Stimulated activated CD4-positive, alpha-beta T cell treated with anti-CD3 and anti-CD28 coated beads, Interleukin-12 subunit alpha, Interleukin-12 subunit beta, amount 100 ng/mL, for 48 hours (primary cell): ENCODE measurements at regions not wholly inside any gene's neighbourhood (a gene's known extent, or its start where the extent isn't known, plus 50 kb on each side); places are given as distances from the start of the nearest gene placed in this dataset.
"Not testable (repeated sequence)": the region's sequence is repeated elsewhere in the genome, so short reads cannot be mapped to it uniquely, and the experiment has no call there.

Source experiments
- DNase-seq, 3 donors: peaks; one replicate each; pipeline ENCODE4 v3.0.0-alpha.2; 2020; ENCODE audit warnings: low read depth in 2 of 3, low spot score in 1 of 3

DNA sequence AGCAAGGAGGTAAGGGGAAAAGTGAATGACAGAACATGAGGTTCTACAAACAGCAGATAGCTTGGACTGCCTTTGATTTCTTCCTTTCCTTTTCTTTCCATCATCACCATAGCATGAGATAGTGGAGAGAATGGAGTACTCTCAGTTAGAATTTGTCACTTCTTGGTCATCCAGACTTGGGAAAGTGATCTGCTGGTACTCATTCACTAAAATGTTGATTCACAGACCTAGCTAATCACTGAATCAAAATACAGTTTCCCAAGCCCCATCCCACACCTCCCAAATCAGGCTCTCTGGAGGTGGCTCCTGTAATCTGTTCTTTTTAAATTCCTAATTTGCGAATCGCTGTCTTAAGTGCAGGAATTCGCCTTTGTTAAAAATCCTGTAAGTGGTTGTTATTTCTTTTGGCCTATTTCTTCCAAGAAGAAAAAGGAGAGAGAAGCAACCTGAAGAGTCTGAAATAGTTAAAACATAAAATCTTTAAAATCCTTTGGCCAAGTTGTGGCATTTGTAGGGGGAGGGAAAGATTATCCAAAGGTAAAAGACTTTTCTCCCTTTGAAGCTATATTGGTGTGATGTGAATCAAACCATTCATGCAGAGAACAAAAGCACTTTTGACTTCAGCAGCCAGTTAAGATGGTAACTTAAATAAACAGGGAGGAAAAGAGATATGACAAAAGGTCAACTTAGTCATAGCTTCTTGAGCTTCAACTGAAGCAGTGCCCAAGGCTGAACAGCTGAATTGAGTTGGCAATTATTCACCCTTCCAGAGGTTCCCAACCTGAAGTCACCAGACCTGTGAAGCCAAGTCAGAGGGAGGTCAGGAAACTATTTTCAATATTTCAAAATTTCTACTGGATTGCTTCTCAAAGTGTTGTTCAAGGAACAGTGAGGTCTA is 255.1 kb upstream of the KRR1 start:
- no peak for DNase-seq

DNA sequence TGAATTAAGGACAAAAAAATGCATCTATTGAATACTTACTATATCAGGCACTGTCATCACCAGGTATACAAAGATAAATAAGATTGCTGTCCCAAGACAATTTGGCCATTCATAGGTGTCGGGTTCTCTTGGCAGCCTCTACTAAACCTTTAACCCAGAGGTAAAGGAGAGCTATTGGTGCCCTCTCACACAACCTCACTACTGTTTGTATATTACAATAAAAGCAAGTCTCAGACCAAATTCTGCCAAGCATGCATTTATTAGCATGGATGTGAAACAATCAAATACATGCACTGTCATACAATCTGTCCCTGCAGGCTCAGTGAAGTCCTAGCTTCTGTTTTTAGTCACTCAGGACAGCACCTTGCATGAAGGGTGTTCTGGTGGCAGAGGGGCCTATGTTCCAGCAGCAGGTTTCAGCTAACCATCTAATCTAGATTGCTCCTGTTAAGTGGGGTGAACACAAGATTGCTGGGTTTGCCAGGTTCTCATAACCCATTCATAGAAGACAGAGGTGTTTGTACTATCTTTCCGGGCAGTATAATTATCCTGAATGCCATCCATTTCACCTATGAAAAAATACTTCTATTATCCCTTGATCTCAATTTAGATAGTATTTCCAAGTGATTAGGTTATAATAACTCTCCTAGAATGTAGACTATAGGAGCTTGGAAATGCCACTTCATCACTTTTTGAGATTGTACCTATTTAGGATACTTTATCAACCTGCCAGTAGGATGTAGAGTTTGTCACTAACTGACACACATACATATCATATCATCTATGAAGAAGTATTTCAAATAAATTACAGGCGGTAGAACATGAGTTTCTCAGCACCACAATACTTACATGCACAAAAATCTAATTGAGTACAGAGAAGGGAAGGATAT is 254.0 kb upstream of the KRR1 start:
- no peak for DNase-seq

DNA sequence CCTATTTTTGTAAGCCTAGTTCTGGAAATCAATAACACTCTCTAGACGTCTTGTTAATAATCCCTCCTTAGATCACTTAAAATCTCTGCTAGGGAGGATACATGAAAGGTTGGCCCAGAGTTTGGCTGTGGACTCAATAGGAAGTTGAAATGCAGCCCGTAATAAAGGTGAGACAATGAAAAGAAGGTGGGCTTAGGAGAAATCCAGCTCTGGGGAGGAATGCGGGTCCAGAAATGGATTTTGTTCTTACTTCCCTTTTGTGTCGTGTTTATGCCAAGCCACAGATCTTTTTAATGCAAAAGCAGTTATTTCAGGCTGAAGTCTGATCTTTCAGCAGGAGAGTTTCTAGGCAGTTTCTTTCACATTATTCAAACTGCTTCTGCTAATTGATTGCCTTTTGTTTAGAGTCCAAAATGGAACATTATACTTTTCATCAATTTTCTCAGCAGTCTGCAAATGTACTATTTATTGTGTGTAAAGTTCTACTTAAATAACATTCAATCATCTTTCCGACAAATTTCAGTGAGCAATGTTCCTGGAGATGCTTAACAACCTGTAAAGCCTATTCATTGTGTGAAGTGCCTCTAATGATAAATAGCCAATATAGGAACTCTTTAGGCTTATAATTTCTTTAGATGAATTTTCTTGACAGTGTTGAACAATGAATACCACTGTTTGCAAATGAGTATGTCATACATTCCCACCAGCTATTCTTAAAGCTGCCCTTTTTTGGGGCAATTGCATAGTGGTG is 252.9 kb upstream of the KRR1 start:
- no peak for DNase-seq

DNA sequence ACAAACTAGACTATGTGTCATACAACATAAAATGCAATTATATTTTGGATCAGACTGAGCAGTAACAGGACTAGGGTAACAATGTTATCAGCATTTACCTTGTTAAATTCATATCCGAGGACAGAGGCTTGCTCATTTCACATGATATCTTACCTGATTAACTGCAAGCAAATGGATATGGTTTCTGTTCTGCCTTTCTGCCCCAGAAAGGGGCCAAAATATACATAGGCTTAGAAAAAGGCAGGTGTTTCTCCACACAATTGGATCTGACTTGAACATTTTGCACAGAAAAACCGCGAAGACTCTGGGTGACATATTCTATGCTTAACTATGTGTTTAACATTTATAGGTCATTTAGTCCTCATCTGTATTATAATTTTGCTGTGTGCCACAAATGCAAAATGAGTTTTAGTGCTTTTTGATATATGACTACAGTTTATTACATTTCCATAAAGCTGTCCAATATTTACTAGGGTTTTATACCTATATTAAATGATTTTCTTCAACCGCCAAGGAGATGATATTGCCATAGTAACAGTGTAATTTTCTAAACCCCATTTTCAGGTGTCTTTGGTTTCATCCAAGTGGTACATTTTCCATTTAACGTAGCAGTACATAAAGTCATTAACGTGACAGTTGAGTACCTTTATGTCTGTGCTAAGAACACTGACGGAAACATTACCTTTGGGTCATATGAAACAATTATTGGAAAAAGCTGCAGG is 249.3 kb upstream of the KRR1 start:
- no peak for DNase-seq

DNA sequence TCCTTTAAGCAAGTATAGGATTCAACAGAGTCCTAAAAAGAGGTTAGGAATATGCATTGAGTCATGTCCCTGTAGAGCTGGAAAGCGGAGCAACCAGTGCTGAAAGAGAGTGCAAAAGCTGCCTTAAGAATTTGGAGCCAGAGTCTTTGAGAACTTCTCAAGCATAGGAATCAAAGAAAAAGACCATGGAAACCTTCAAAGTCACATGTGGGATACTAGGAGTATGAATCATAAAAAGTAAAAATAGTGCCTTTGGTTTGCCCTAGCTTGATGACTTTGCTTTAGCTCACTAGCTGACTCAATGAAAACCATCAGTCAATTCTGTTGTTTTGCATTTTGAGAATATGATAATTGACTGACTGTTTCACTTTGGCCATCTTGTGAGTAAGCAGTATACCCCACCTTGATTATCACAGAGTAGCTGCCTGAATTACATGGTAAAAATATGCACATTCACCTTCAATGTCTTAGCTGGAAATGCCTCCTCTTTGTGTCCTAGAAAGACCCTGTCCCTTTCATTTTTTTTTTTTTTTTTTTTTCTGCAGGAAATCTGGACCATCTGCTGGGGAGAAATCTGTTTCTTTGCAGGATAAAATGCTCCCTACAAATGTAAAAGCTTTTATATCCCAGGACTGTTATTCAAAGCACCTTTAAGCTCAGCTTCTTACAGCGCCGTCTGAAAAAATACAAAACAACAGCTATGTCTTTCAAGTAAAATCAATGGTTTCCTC is 248.6 kb upstream of the KRR1 start:
- DNase-seq = no peak

DNA sequence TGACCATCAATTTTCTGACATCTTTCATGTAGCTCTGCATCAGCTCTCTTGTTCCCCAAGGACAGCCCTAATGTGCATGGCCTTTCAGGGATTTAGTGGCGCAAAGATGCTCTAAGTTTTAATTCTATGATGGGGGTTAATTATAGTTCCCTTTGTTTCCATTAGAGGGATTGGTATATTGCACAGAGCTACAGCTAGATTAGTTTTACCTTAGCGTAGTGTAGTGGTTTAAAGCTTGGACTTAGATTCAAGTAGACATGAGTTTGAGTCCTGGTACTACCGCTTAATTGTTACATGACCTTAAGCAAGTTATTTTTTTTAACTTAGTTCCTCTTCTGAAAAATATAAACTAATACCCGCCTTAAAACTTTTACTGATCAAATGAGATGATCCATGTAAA is 247.8 kb upstream of the KRR1 start:
- DNase-seq = no peak

DNA sequence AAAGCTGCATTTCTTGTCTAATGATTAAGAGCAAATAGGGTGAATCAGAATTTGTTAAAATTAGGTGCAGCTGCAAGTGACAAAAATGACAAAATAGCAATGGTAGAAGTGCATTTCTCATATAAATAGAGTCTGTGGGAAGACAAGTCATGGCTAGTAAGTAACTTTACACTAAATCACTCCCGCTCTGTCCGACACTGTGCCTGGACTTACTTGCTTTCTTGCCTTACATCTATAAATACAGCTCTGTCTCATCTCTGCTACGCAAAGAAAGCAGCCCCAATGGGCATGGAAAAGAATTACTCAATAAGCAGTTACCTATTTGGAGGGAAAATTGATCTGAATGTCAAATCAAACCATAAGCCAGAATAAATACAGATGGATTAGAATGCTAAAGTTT is 245.4 kb upstream of the KRR1 start:
- no peak for DNase-seq

DNA sequence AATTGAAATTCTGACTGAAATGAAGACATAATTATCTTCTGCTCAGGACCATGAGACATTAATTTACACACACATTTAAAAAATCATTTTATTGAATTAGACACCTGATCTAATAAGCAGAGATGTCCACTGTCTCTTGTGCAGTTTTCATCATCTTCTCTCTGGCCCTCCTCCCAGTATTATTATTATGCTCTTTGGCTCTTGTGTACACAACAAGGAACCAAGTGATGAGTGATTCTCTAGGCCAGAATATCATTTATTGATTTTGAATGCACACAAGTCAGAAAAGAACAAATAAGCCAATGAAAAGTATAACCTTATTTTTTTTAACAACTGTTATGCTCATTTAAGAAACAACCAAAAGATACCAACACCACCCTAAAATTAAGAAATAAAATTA is 244.7 kb upstream of the KRR1 start:
- no peak for DNase-seq

DNA sequence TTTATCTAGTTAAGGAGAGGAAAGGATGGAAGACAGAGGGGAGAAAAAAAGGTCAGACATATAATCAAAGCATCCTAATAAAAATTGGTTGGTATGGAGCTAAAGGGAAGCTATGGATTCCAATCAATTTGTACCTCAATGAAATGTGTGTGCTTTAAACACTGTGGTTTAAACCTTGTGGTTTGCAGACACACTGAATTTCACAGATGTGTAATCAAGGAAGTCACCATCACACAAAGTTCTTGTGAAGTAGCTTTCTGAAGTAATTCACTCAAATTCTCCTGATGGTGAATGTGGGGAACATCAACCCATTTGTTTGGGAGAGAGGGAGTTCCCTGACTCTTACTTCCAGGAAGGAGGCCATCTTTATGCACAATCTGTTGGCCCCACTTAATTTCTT is 243.3 kb upstream of the KRR1 start:
- DNase-seq = no peak

DNA sequence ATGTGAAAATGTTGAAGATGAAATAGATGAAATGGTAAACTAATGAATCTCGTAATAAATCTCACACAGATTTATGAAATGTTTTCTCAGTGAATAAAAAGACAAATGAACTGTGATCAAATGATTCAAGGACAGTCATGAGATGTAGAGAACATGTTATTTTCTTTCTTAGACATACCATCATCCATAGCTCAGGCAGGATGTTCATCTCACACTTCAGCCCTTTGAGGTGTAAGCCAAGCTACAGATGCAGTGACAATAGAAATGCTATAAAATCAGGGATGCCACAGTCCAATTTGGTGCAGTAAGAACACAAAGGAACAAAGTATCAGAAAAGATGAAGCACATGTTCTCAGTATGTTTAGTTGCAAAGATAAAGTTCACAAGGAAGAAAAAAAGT is 242.7 kb upstream of the KRR1 start:
- DNase-seq = no peak

DNA sequence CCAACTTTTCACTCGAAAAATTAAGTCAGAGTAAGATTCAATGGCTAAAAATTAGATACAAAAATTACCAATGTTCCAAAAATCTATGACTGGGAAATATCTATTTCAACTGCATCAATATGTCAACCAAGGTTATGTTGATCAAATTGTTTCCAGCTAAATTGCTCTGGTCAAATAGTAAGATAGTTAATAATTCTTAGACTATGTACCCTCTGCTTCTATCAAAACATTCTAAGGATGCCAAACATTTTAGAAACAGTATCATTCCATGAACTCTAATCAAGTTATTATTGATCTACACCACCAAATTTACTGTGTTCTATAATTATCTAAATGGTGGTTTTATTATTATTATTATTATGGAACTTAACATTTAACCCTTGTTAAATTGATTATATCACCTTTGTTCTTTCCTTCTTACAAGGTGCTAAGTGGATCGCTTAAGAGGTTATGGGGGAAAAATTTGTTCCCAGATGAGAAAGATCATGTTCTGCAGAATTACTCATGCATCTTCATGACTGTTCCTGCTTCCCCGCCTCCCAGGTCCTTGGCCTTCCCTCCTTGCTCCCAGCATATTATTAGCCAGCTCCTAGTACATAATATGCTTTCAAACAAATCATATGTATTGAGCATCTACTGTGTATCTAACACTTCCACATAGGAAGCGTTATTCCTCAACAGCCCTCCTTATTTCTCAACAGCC is 240.5 kb upstream of the KRR1 start:
- no peak for DNase-seq

DNA sequence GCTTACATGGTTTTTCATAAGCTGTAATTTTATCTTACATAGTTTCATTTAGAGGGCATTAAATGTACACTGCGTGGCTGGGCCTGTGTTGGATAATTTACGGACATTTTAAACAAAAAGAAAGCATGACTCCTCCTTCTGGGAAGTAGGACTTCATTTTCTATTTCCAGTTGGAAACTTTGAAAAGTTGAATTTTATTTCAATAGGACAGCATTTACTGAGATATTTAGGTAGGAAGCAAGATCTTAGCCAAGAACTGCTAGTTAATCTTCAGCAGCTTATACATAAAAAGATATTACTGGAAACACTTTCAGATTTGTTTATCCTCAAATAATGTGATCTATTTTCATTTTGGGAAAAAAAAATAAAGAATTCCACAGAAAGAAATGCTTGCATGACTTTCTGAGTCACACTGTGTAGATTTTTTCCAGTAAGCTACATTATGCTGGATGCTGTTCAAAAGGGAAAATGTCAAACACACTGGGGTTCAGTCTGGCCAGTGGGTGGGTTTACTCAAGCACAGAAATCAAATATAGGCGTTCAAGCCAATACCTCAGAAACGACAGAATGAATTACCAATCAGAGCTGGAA is 239.4 kb upstream of the KRR1 start:
- no peak for DNase-seq

DNA sequence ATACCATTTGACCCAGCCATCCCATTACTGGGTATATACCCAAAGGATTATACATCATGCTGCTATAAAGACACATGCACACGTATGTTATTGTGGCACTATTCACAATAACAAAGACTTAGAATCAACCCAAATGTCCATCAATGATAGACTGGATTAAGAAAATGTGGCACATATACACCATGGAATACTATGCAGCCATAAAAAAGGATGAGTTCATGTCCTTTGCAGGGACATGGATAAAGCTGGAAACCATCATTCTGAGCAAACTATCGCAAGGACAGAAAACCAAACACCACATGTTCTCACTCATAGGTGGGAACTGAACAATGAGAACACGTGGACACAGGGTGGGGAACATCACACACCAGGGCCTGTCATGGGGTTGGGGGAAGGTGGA is 237.6 kb upstream of the KRR1 start:
- DNase-seq = not testable (repeated sequence)

DNA sequence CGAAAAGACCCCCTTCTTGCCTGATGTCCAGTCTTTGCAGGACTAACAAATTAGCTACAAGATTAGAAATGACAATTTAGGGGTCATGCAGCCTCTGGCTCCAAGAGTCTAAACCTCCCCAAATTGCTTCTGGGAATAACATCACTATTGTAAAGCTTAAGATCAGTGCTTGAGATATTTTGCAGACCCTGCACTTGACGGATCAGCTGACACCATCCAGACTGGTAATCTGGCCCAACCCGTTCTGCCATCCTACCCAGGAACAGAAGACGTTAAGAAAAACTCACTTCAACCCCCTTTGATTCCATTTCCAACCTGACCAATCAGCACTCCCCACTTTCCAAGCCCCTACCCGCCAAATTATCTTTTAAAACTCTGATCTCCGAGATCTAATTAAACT is 236.7 kb upstream of the KRR1 start:
- no peak for DNase-seq

DNA sequence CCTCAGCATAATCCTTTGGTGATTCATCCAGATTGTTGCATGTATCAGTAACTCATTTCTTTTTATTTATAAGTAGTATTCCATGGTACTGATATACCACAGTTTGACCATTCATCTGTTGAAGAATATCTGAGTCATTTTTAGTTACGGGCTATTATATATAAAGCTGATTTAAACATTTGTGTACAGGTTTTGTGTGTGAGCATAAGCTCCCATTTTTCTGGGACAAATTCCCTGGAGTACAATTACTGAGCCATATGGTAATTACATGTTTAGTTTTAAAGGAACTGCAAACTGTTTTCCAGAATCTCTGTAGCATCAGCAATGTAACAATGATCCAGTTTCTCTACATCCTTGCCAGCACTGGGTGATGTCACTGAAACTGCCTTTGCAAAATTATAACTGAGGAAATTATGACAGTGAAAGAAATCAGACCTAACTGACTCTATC is 236.2 kb upstream of the KRR1 start:
- DNase-seq = no peak

DNA sequence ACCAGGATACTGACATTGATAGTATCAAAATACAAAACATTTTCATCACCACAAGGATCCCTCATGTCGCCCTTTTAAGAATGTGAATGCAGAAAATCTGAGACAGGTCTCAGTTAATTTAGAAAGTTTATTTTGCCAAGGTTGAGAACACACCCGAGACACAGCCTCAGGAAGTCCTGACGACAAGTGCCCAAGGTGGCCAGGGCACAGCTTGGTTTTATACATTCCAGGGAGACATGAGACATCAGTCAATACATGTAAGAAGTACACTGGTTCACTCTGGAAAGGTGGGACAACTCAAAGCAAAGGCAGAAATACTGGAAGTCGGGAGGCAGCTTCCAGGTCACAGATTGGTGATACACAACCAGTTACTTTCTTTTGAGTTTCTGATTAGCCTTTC is 235.2 kb upstream of the KRR1 start:
- DNase-seq = no peak

DNA sequence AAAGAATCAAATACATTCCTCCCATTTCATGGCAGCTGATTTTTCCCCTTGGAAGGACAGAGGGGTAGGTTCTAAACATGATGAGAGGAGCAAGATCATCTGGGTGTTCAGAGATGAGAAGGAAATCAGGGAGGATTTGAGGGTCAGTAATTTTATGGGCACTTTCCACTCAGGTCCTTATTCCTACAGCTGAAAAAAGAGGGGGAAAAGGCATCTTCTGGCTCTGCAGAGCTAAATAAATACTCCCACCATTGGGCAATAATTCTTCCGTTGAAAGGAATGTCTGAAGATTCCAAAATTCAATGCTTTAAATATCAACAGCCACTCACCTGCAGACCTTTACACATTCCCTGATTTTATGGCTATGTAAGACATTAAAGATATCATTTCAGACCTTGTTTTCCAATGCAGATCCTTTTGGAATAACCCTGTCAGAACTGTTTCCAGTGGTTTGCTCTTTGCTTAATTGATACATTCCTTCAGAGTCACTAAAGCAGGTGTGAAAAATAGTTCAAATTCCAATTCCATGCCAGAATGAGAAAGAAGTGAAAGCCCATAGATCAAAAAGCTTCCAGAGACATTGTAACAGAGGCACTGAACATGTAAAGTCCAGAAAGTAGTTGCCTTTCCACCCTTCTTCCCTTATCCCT is 233.3 kb upstream of the KRR1 start:
- DNase-seq = no peak

DNA sequence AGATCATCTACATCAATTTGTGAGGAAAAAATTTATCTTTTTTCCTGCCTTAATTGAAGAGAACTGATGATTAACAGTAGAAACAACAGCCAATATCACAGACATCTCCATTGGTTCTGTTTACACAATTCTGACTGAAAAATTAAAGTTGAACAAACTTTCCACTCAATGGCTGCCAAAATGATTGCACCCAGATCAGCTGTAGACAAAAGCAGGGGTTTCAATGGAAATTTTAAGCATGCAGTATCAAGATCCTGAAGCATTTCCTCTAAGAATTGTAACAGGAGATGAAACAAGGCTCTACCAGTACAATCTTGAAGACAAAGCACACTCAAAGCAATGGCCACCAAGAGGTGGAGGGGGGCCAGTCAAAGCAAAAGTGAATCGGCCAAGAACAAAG is 231.6 kb upstream of the KRR1 start:
- no peak for DNase-seq

DNA sequence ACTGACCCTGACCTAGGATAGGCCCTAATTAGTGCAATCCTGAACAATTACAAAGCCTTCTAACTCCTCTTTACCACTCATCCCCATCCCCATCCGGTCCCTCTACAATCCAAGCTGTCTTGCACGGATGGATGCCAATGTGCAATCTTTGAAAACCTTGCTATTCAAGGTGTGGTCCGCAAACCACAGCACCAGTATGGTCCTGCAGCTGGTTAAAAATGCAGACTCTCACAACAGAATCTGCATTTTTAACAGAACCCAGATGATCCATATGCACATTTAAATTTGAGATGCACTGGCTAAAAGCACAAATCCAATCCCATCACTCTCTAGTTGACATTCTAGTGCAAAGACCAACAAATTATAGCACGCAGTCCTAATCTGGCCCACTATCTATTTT is 230.6 kb upstream of the KRR1 start:
- no peak for DNase-seq
